ENCODE measurements at regions not wholly inside any gene's neighbourhood (a gene's known extent, or its start where the extent isn't known, plus 50 kb on each side); places are given as distances from the start of the nearest gene placed in this dataset.

DNA sequence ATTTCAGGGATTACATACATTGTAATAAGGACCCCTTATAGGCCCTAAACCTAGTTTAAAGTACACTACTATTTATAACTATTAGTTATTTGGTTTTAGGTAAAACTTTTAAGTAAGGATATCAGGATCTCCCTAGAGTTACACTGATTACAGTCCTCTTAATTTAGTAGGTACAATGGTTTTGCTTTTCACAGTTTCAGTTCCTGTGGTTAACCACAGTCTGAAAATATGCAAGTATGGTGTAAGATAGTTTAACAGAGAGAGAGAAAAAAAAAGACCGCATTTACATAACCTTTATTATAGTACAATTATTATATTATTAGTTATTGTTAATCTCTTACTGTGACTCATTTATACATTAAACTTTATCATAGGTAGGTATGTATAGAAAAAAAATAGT, 725.3 kb upstream of the PTPRD start:
- H3K36me3 Mint-ChIP-seq (ENCODE audit: low read depth), result no peaks in the 10 kb centered on the region
- no peak overlapping the region for H3K27ac Mint-ChIP-seq
- ATAC-seq, result no peak
- peaks cover 2% of the 10 kb centered on the region for H3K9me3 Mint-ChIP-seq (ENCODE audit: low read depth)
- intact Hi-C loops (cut with DNase I, micrococcal nuclease), result no loop called here
- no peak for DNase-seq
- H3K4me3 Mint-ChIP-seq, result no peak overlapping the region
- H3K27me3 Mint-ChIP-seq, result no peaks in the 10 kb centered on the region
- no peaks in the 10 kb centered on the region for H3K4me1 Mint-ChIP-seq
- CTCF ChIA-PET, result no interaction called here
- POLR2A ChIA-PET, result no interaction called here

- Mint-ChIP-seq H3K9me3 (ENCODE audit: low read depth) (peaks cover 2% of the 10 kb centered on the region), H3K4me1 (no peaks in the 10 kb centered on the region), H3K4me3 (no peak overlapping the region), H3K27me3 (no peaks in the 10 kb centered on the region), H3K27ac (no peak overlapping the region), H3K36me3 (ENCODE audit: low read depth) (no peaks in the 10 kb centered on the region)
- no peak for ATAC-seq
- intact Hi-C loops (cut with DNase I, micrococcal nuclease), result no loop called here
- DNase-seq, result no peak
- ChIA-PET CTCF (no interaction called here), POLR2A (no interaction called here)
Measured at GRCh38 chr9:11340654-11341053, 727.9 kb upstream of the PTPRD start.

DNA sequence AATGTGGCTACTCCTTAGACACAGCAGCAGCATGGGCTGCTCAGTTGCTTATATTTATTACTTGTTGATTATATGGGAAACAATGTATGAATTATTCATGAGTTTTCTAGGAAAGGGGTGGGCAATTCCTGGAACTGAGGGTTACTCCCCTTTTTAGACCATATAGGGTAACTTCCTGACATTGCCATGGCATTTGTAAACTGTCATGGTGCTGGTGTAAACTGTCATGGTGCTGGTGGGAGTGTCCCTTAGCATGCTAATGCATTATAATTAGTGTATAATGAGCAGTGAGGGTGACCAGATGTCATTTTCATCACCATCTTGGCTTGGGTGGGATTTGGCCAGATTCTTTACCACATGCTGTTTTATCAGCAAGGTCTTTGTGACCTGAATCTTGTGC, 734.6 kb upstream of the PTPRD start:
- ChIA-PET CTCF (no interaction called here), POLR2A (no interaction called here)
- no peak overlapping the region for H3K27ac Mint-ChIP-seq
- H3K9me3 Mint-ChIP-seq (ENCODE audit: low read depth), result peaks cover 10% of the 10 kb centered on the region
- ATAC-seq, result no peak
- no peaks in the 10 kb centered on the region for H3K27me3 Mint-ChIP-seq
- intact Hi-C loops (cut with DNase I, micrococcal nuclease), result no loop called here
- H3K36me3 Mint-ChIP-seq (ENCODE audit: low read depth), result no peaks in the 10 kb centered on the region
- no peak for DNase-seq
- H3K4me1 Mint-ChIP-seq, result no peaks in the 10 kb centered on the region
- H3K4me3 Mint-ChIP-seq, result no peak overlapping the region

DNA sequence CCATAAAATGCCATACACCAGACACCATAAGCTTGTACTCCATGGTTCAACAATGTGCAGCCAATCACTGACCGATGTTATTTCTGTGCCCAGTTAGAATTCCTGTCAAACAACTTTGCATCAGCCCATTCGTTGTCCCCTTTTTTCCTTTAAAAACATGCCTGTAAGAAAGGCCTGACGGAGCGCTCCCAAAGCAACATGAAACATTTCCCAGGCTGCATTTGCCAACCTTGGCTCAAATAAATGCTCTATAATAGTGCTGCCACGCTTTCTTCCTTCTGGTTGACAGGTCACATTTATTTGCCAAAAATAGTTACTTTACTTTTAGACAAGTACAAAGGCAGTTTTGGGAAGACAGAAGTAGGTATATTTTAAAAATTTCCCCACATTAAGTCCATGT, 735.6 kb upstream of the PTPRD start:
- intact Hi-C loops (cut with DNase I, micrococcal nuclease), result no loop called here
- Mint-ChIP-seq H3K36me3 (ENCODE audit: low read depth) (no peaks in the 10 kb centered on the region), H3K27me3 (no peaks in the 10 kb centered on the region), H3K27ac (no peak overlapping the region), H3K4me1 (no peaks in the 10 kb centered on the region), H3K9me3 (ENCODE audit: low read depth) (peaks cover 10% of the 10 kb centered on the region), H3K4me3 (no peak overlapping the region)
- ATAC-seq (no peak), DNase-seq (no peak)
- ChIA-PET POLR2A (no interaction called here), CTCF (interaction anchor here (0.6 kb wide), 1 partner anchor 252 kb away, joined by 3 read pairs; no protein-coding TSS in a partner anchor)

DNA sequence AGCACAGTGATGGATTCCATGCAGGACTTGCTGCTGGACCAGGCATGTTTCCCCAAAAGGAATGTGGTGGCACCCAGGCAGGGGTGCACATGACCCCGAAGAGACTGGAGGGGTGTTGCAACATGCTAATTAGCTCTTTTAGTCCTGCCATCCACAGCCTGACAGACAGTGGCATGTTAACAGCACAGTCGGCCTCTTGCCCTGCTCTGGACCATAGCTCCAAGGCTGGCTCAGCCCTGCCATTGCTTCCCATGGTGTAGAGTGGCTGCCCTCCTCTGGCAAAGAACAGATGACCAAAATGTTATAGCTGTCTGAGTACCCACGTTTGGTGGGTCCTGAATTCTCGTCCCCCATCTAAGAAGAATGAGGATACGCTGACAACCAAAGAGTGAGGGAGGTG, 736.4 kb upstream of the PTPRD start:
- Mint-ChIP-seq H3K36me3 (ENCODE audit: low read depth) (no peaks in the 10 kb centered on the region), H3K27me3 (no peaks in the 10 kb centered on the region), H3K4me1 (no peaks in the 10 kb centered on the region), H3K9me3 (ENCODE audit: low read depth) (peaks cover 10% of the 10 kb centered on the region), H3K27ac (no peak overlapping the region), H3K4me3 (no peak overlapping the region)
- intact Hi-C loops (cut with DNase I, micrococcal nuclease), result no loop called here
- POLR2A ChIA-PET, result no interaction called here
- DNase-seq, result no peak
- CTCF ChIA-PET, result no interaction called here
- no peak for ATAC-seq

GRCh38 chr9:11352612-11353011, 739.8 kb upstream of the PTPRD start:
- intact Hi-C loops (cut with DNase I, micrococcal nuclease), result no loop called here
- H3K27ac Mint-ChIP-seq, result no peak overlapping the region
- no peaks in the 10 kb centered on the region for H3K27me3 Mint-ChIP-seq
- ChIA-PET CTCF (no interaction called here), POLR2A (no interaction called here)
- H3K4me3 Mint-ChIP-seq, result no peak overlapping the region
- ATAC-seq (no peak), DNase-seq (no peak)
- peaks cover 14% of the 10 kb centered on the region for H3K9me3 Mint-ChIP-seq (ENCODE audit: low read depth)
- no peaks in the 10 kb centered on the region for H3K4me1 Mint-ChIP-seq
- H3K36me3 Mint-ChIP-seq (ENCODE audit: low read depth), result no peaks in the 10 kb centered on the region

DNA sequence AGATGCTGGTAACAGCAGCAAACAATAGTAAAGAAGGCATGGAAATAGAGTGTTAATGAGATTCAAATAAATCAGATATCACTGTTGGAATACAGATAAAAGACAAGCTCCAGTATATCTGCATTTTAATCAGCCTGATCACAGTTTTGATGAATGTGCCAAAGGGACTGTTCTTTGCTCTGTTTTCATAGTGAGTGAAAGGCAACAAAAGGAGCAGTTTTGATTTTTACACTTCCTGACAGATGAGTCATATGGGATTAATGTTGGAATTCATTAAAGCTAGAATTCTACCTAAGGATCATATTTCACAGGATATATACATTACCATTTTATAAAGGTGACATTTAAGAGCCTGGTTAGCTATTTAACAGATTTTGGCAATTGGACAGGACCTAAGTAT, 743.3 kb upstream of the PTPRD start:
- DNase-seq, result no peak
- no peak overlapping the region for H3K4me3 Mint-ChIP-seq
- CTCF ChIA-PET, result interaction anchor here (0.5 kb wide), 1 partner anchor 715 kb away, joined by 3 read pairs; no protein-coding TSS in a partner anchor
- H3K27ac Mint-ChIP-seq, result no peak overlapping the region
- ATAC-seq, result no peak
- intact Hi-C loops (cut with DNase I, micrococcal nuclease), result no loop called here
- H3K4me1 Mint-ChIP-seq, result no peaks in the 10 kb centered on the region
- no peaks in the 10 kb centered on the region for H3K27me3 Mint-ChIP-seq
- H3K36me3 Mint-ChIP-seq (ENCODE audit: low read depth), result no peaks in the 10 kb centered on the region
- POLR2A ChIA-PET, result no interaction called here
- H3K9me3 Mint-ChIP-seq (ENCODE audit: low read depth), result peaks cover 10% of the 10 kb centered on the region

DNA sequence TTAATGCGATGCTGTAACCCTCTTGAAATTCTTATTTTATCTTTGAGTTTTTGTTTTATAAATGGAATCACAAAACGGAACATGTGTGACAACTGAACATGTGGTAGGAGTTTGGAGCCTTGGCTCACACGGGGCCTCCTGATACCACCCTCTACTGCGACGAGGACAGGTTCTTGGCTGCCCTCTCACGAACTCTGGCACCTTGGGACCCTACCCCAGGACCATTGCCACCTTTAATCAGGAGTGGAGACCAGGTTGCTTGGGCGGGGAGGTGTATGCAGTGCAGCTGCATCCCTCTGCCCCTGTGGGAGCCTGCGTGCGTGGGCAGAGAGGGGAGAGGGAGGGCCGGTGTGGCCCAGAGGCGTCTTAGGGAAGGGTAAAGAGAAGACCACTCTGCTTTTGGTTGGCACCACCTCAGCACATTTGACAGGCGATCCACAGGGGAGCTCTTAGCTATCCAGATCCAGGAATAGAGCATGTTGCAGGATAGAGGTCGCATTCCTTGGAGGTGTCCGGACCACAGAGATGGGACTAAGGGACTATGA, 753.9 kb upstream of the PTPRD start:
- no peak overlapping the region for H3K4me3 Mint-ChIP-seq
- no peaks in the 10 kb centered on the region for H3K27me3 Mint-ChIP-seq
- no peak for ATAC-seq
- intact Hi-C loops (cut with DNase I, micrococcal nuclease), result no loop called here
- no peak for DNase-seq
- no peak overlapping the region for H3K27ac Mint-ChIP-seq
- CTCF ChIA-PET, result no interaction called here
- H3K36me3 Mint-ChIP-seq (ENCODE audit: low read depth), result no peaks in the 10 kb centered on the region
- no peaks in the 10 kb centered on the region for H3K4me1 Mint-ChIP-seq
- POLR2A ChIA-PET, result no interaction called here
- H3K9me3 Mint-ChIP-seq (ENCODE audit: low read depth), result peaks cover 4% of the 10 kb centered on the region

DNA sequence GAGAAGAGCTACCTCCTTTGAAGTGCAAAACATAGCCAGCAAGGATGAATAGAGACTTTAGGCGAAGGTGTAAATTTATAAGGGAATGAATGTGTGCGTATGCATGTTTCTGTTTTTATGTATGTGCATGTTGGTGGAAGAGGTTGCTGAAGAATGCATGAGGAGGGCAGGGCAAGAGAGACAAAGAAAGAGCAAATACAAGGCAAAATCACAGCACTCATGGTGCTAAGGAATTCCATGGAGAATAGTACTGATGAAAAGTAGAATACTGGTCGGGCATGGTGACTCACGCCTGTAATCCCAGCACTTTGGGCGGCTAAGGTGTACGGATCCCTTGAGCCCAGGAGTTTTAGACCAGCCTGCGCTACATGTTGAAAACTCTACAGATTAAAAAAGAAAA, 762.1 kb upstream of the PTPRD start:
- no peaks in the 10 kb centered on the region for H3K27me3 Mint-ChIP-seq
- H3K9me3 Mint-ChIP-seq (ENCODE audit: low read depth), result peaks cover 4% of the 10 kb centered on the region
- intact Hi-C loops (cut with DNase I, micrococcal nuclease), result no loop called here
- POLR2A ChIA-PET, result no interaction called here
- CTCF ChIA-PET, result no interaction called here
- no peak for DNase-seq
- no peak overlapping the region for H3K27ac Mint-ChIP-seq
- no peaks in the 10 kb centered on the region for H3K4me1 Mint-ChIP-seq
- no peaks in the 10 kb centered on the region for H3K36me3 Mint-ChIP-seq (ENCODE audit: low read depth)
- no peak overlapping the region for H3K4me3 Mint-ChIP-seq
- no peak for ATAC-seq

- CTCF ChIA-PET, result no interaction called here
- no peak overlapping the region for H3K27ac Mint-ChIP-seq
- DNase-seq (no peak), ATAC-seq (no peak)
- intact Hi-C loops (cut with DNase I, micrococcal nuclease), result no loop called here
- H3K4me3 Mint-ChIP-seq, result no peak overlapping the region
- H3K36me3 Mint-ChIP-seq (ENCODE audit: low read depth), result no peaks in the 10 kb centered on the region
- no peaks in the 10 kb centered on the region for H3K4me1 Mint-ChIP-seq
- peaks cover 23% of the 10 kb centered on the region for H3K9me3 Mint-ChIP-seq (ENCODE audit: low read depth)
- no peaks in the 10 kb centered on the region for H3K27me3 Mint-ChIP-seq
- POLR2A ChIA-PET, result no interaction called here
Measured at GRCh38 chr9:11402621-11403020, 789.8 kb upstream of the PTPRD start.

GRCh38 chr9:11414241-11414640, 801.4 kb upstream of the PTPRD start:
- Mint-ChIP-seq H3K9me3 (ENCODE audit: low read depth) (peaks cover 6% of the 10 kb centered on the region), H3K27ac (no peak overlapping the region), H3K36me3 (ENCODE audit: low read depth) (no peaks in the 10 kb centered on the region), H3K27me3 (no peaks in the 10 kb centered on the region), H3K4me3 (no peak overlapping the region), H3K4me1 (no peaks in the 10 kb centered on the region)
- DNase-seq, result no peak
- POLR2A ChIA-PET, result no interaction called here
- no peak for ATAC-seq
- intact Hi-C loops (cut with DNase I, micrococcal nuclease), result no loop called here
- CTCF ChIA-PET, result no interaction called here

- Mint-ChIP-seq H3K9me3 (ENCODE audit: low read depth) (peaks cover 3% of the 10 kb centered on the region), H3K27ac (no peak overlapping the region), H3K4me3 (no peak overlapping the region), H3K27me3 (no peaks in the 10 kb centered on the region), H3K36me3 (ENCODE audit: low read depth) (no peaks in the 10 kb centered on the region), H3K4me1 (no peaks in the 10 kb centered on the region)
- DNase-seq (no peak), ATAC-seq (no peak)
- intact Hi-C loops (cut with DNase I, micrococcal nuclease), result no loop called here
- POLR2A ChIA-PET, result no interaction called here
- CTCF ChIA-PET, result no interaction called here
Measured at GRCh38 chr9:11417782-11418181, 805.0 kb upstream of the PTPRD start.

DNA sequence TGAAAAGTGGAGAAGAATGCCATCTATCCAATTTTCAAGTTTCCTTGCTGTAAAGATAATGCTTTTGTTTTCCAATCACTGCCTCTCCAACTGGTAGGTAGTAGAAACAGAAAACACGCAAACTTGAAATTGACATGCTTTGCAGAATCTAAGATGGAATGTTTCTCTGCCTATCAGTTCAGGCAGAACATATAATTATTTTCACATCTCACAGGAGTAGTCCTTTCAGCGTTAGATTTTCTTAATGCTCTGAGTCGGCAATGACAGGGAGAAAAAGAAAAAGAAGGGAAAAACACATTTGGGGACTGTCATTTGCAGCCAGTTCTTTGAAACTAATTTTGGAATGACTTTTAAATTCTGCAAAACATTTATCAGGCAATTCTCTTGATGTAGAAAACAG, 818.7 kb upstream of the PTPRD start:
- H3K9me3 Mint-ChIP-seq (ENCODE audit: low read depth), result peaks cover 14% of the 10 kb centered on the region
- ChIA-PET CTCF (no interaction called here), POLR2A (no interaction called here)
- no peak overlapping the region for H3K27ac Mint-ChIP-seq
- no peaks in the 10 kb centered on the region for H3K4me1 Mint-ChIP-seq
- ATAC-seq, result no peak
- no peak overlapping the region for H3K4me3 Mint-ChIP-seq
- DNase-seq, result no peak
- no peaks in the 10 kb centered on the region for H3K36me3 Mint-ChIP-seq (ENCODE audit: low read depth)
- intact Hi-C loops (cut with DNase I, micrococcal nuclease), result no loop called here
- H3K27me3 Mint-ChIP-seq, result no peaks in the 10 kb centered on the region

Data from activated CD4-positive, alpha-beta T cell treated with anti-CD3 and anti-CD28 coated beads for 36 hours (primary cell).